K562 (cell line): ENCODE measurements at regions not wholly inside any gene's neighbourhood (a gene's known extent, or its start where the extent isn't known, plus 50 kb on each side); places are given as distances from the start of the nearest gene placed in this dataset.

ENCODE experiments used
- ATAC-seq: fragments of 200-7000 bp; cut with Tn5 transposase; 3 replicates; pipeline ENCODE4 v1.9.1; 2020; ENCODE audit warnings: moderate library complexity
- BruUV-seq: library from RNA; stranded (reverse); fragments of 400-500 nt; replicated peaks from 2 replicates; lab custom pipeline; 2021; lab: Mats Ljungman, UMichigan
- CTCF ChIA-PET: fragments of 300-600 bp; formaldehyde crosslinking; extraction: SDS; loops from one replicate; lab custom pipeline; 2021; ENCODE audit warnings: low intra/inter-chr PET ratio; lab: Yijun Ruan, JAX
- POLR2A ChIA-PET: fragments of 300-600, 350-650 bp; sonication (Branson Sonifier 250); formaldehyde crosslinking; extraction: SDS; loops from one replicate; lab custom pipeline; 2021; ENCODE audit warnings: antibody characterized with exemption, inconsistent platforms; lab: Yijun Ruan, JAX
- DNase-seq, 4 experiments: peaks; one replicate each; pipeline versions ENCODE4 v3.0.0 to v3.0.0-alpha.2; 2011 to 2018; ENCODE audit warnings: low spot score in 3 of 4, mixed read lengths in 3 of 4; ENCODE audit errors: extremely low read depth in 1 of 4
- FAIRE-seq: peaks from 2 replicates; lab custom pipeline; 2011; peaks lifted over from hg19 to GRCh38; lab: Jason Lieb, UNC
- H2AFZ ChIP-seq: 2 replicates; pipeline ENCODE4 v1.6.0; 2011; ENCODE audit warnings: low read depth, low read length, control low read depth, inconsistent platforms
- H3K27ac ChIP-seq: fragments of 200-600 bp; 3 replicates; pipeline ENCODE4 v1.8.0; 2011; ENCODE audit warnings: low read depth, mild to moderate bottlenecking, control low read depth, inconsistent platforms, low read length, moderate library complexity, mixed read lengths; ENCODE audit errors: extremely low read depth
- H3K27me3 ChIP-seq, 2 experiments: fragments of 300-600 bp in 1 of 2; 2 replicates in 1 of 2; 3 replicates in 1 of 2; pipeline versions ENCODE4 v1.6.0 to v1.8.0; 2011; ENCODE audit warnings: inconsistent platforms in 2 of 2, low read length in 2 of 2, mild to moderate bottlenecking in 1 of 2, mixed read lengths in 1 of 2, moderate library complexity in 1 of 2; ENCODE audit not compliant: control insufficient read depth in 2 of 2, insufficient read depth in 2 of 2
- H3K36me3 ChIP-seq: fragments of 300-600 bp; 3 replicates; pipeline ENCODE4 v1.8.0; 2011; ENCODE audit warnings: mild to moderate bottlenecking, low read length, inconsistent platforms; ENCODE audit not compliant: control insufficient read depth, insufficient read depth
- H3K4me1 ChIP-seq, 2 experiments: fragments of 200-600 bp in 1 of 2; replicated peaks in 1 of 2; 2 replicates in 1 of 2; 3 replicates in 1 of 2; pipeline versions ENCODE4 v1.5.1 to v1.8.0; 2011; ENCODE audit warnings: inconsistent platforms in 2 of 2, low read length in 2 of 2, mild to moderate bottlenecking in 1 of 2, mixed read lengths in 1 of 2, moderate library complexity in 1 of 2; ENCODE audit not compliant: control insufficient read depth in 2 of 2, insufficient read depth in 2 of 2
- H3K4me2 ChIP-seq: 2 replicates; pipeline ENCODE4 v1.6.1; 2011; ENCODE audit warnings: low read length, control low read depth, inconsistent platforms, mixed read lengths; ENCODE audit not compliant: insufficient read depth
- H3K4me3 ChIP-seq: fragments of 200-600 bp; sonication (generic), shearing (Covaris generic); 2 replicates; pipeline ENCODE4 v1.5.1; 2016; ENCODE audit warnings: control low read depth, inconsistent platforms
- H3K79me2 ChIP-seq: fragments of 200-600 bp; 3 replicates; pipeline ENCODE4 v1.8.0; 2011; ENCODE audit warnings: low read length, inconsistent platforms; ENCODE audit not compliant: control insufficient read depth, insufficient read depth
- H3K9ac ChIP-seq, 2 experiments: 2 replicates each; pipeline versions ENCODE4 v1.6.0 to v1.6.1; 2011; ENCODE audit warnings: low read depth in 2 of 2, low read length in 2 of 2, control low read depth in 1 of 2, inconsistent platforms in 1 of 2, mild to moderate bottlenecking in 1 of 2, mixed read lengths in 1 of 2; ENCODE audit not compliant: insufficient read depth in 1 of 2
- H3K9me1 ChIP-seq: one replicate; pipeline ENCODE4 v1.6.0; 2011; ENCODE audit warnings: inconsistent platforms, mild to moderate bottlenecking, low read length, moderate library complexity; ENCODE audit not compliant: control insufficient read depth, insufficient read depth
- H3K9me3 ChIP-seq: replicated peaks from 2 replicates; pipeline ENCODE4 v1.5.1; 2011; ENCODE audit warnings: low read depth, low read length, inconsistent platforms; ENCODE audit not compliant: control insufficient read depth, insufficient read depth
- H4K20me1 ChIP-seq: replicated peaks from 2 replicates; pipeline ENCODE4 v1.6.1; 2011; ENCODE audit warnings: low read length, inconsistent platforms, mixed read lengths; ENCODE audit not compliant: control insufficient read depth, insufficient read depth
- CEBPB ChIP-seq: fragments of 450-650 bp; IDR thresholded peaks from 2 replicates; pipeline ENCODE4 v1.6.1; 2016; ENCODE audit warnings: missing genetic modification characterization, missing compliant biosample characterization
- CEBPG ChIP-seq, 3 experiments: fragments of 200-800 bp in 1 of 3; sonication (Bioruptor generic) in 1 of 3; sonication (generic) in 1 of 3; formaldehyde crosslinking in 1 of 3; IDR thresholded peaks in 2 of 3; conservative IDR thresholded peaks in 1 of 3; 2 replicates each; pipeline versions ENCODE4 v1.6.1 to v1.8.0; 2016 to 2022; ENCODE audit warnings: missing compliant biosample characterization in 2 of 3, missing genetic modification characterization in 2 of 3, mild to moderate bottlenecking in 1 of 3, missing genetic modification reagents in 1 of 3
- FOXA1 ChIP-seq: fragments of 450-650 bp; IDR thresholded peaks from 2 replicates; pipeline ENCODE4 v1.6.1; 2016; ENCODE audit warnings: mild to moderate bottlenecking, borderline replicate concordance
- ZBTB40 ChIP-seq, 2 experiments: fragments of 450-650 bp in 1 of 2; sonication (generic) in 1 of 2; formaldehyde crosslinking in 1 of 2; IDR thresholded peaks; 2 replicates each; pipeline versions ENCODE4 v1.7.1 to v1.9.0; 2016 to 2022; ENCODE audit warnings: inconsistent platforms in 1 of 2, mild to moderate bottlenecking in 1 of 2, missing genetic modification reagents in 1 of 2
- ZNF764 ChIP-seq: fragments of 250-450 bp; sonication (Bioruptor Pico); IDR thresholded peaks from 2 replicates; pipeline ENCODE4 v1.4.0; 2020; ENCODE audit warnings: low read depth, mild to moderate bottlenecking, moderate library complexity
- WGBS: fragments of 100-300 bp; shearing (Covaris generic); methylation state at CpG from one replicate; pipeline ENCODE4 v1.1.6; 2016; ENCODE audit warnings: low coverage, mixed read lengths; ENCODE audit not compliant: insufficient coverage; ENCODE audit errors: missing lambda C conversion rate; 5-methylcytosine and 5-hydroxymethylcytosine counted together
- in situ Hi-C: fragments of 300-500 bp; cut with MboI; formaldehyde crosslinking; loops from 4 replicates; pipeline ENCODE4 v1.15.0; 2018; ENCODE audit warnings: inconsistent platforms, mixed read lengths
- intact Hi-C: fragments of 100-400 bp; cut with micrococcal nuclease; formaldehyde crosslinking; loops from 2 replicates; pipeline ENCODE4 v1.14.2; 2022

- intact Hi-C loops = no loop called here
- Histone ChIP-seq H3K4me3 (no peak overlapping the region), H3K9me1 (no peaks in the 10 kb centered on the region), H3K9ac (no peak overlapping the region), H3K27ac (no peak overlapping the region), H4K20me1 (no peaks in the 10 kb centered on the region), H3K4me1 (no peaks in the 10 kb centered on the region), H2AFZ (no peak overlapping the region), H3K79me2 (no peaks in the 10 kb centered on the region), H3K9me3 (no peaks in the 10 kb centered on the region), H3K36me3 (no peaks in the 10 kb centered on the region), H3K4me2 (no peak overlapping the region), H3K27me3 (no peaks in the 10 kb centered on the region)
- FAIRE-seq (no peak), ATAC-seq (no peak), DNase-seq (no peak)
- POLR2A ChIA-PET = no interaction called here
- TF ChIP-seq CEBPG (CRISPR knock-in tag; IDR thresholded peaks at IDR 0.05) (no peak), CEBPG (tag; conservative IDR thresholded peaks at IDR 0.05 in 1 of 2, IDR thresholded peaks at IDR 0.05 in 1 of 2) (peak in 1 of 2 experiments; percentile 65; a peak in 1 of 4 replicates), FOXA1 (no peak), CEBPB (tag) (peak; percentile 31; the same call in 1 of the 2 replicates), ZBTB40 (IDR thresholded peaks at IDR 0.05) (no peak), ZBTB40 (CRISPR knock-in tag; IDR thresholded peaks at IDR 0.05) (no peak), ZNF764 (CRISPR knock-in tag) (no peak)
- no TSS peak for BruUV-seq
- in situ Hi-C loops = no loop called here
- WGBS = 0% methylated on average over 1 of the region's 1 CpG
- CTCF ChIA-PET = no interaction called here
Observed at GRCh38 chr6:23568292-23568691, 557.7 kb upstream of the NRSN1 start.
